GM12878 (cell line): ENCODE measurements at regions not wholly inside any gene's neighbourhood (a gene's known extent, or its start where the extent isn't known, plus 50 kb on each side); places are given as distances from the start of the nearest gene placed in this dataset.

Source experiments
- ATAC-seq: fragments of 200-7000 bp; cut with Tn5 transposase; 3 replicates; pipeline ENCODE4 v1.9.1; 2020; ENCODE audit warnings: mild to moderate bottlenecking, moderate library complexity
- BruUV-seq: library from RNA; stranded (reverse); fragments of 400-500 nt; replicated peaks from 2 replicates; lab custom pipeline; 2021; lab: Mats Ljungman, UMichigan
- CTCF ChIA-PET: fragments of 300-600 bp; sonication (Branson Sonifier 250); formaldehyde crosslinking; extraction: SDS; loops from one replicate; lab custom pipeline; 2021; ENCODE audit warnings: inconsistent platforms; lab: Yijun Ruan, JAX
- POLR2A ChIA-PET: fragments of 350-600 bp; formaldehyde crosslinking; extraction: SDS; loops from one replicate; lab custom pipeline; 2021; ENCODE audit warnings: inconsistent platforms; lab: Charles Lee
- RAD21 ChIA-PET: fragments of 300-600 bp; sonication (Branson Sonifier 250); formaldehyde crosslinking; loops from one replicate; lab custom pipeline; 2023; ENCODE audit warnings: antibody characterized with exemption; ENCODE audit not compliant: unreplicated experiment; lab: Charles Lee
- SMC1A ChIA-PET: fragments of 300-600 bp; sonication (Branson Sonifier 250); formaldehyde crosslinking; loops from one replicate; lab custom pipeline; 2023; ENCODE audit not compliant: unreplicated experiment, uncharacterized antibody; lab: Charles Lee
- DNase-seq: peaks from one replicate; pipeline ENCODE4 v3.0.0-alpha.2; 2011; ENCODE audit warnings: low read depth, low spot score
- FAIRE-seq: peaks from 3 replicates; lab custom pipeline; 2011; peaks lifted over from hg19 to GRCh38; lab: Jason Lieb, UNC
- H2AFZ ChIP-seq: 2 replicates; pipeline ENCODE4 v1.6.0; 2011; ENCODE audit warnings: low read depth, low read length, control low read depth; ENCODE audit not compliant: control insufficient read depth
- H3K27ac ChIP-seq: 2 replicates; pipeline ENCODE4 v1.5.1; 2011; ENCODE audit warnings: control low read depth; ENCODE audit not compliant: control insufficient read depth, insufficient read depth
- H3K27me3 ChIP-seq, 2 experiments: replicated peaks in 1 of 2; 2 replicates each; pipeline versions ENCODE4 v1.6.0 to v1.6.1; 2011; ENCODE audit warnings: low read length in 1 of 2; ENCODE audit not compliant: control insufficient read depth in 2 of 2, insufficient read depth in 2 of 2
- H3K36me3 ChIP-seq, 2 experiments: 2 replicates each; pipeline ENCODE4 v1.5.1; 2011; ENCODE audit warnings: low read length in 1 of 2; ENCODE audit not compliant: control insufficient read depth in 2 of 2, insufficient read depth in 2 of 2
- H3K4me1 ChIP-seq: 2 replicates; pipeline ENCODE4 v1.6.1; 2011; ENCODE audit warnings: mild to moderate bottlenecking, low read length, moderate library complexity, mixed read lengths; ENCODE audit not compliant: control insufficient read depth, insufficient read depth
- H3K4me2 ChIP-seq: 2 replicates; pipeline ENCODE4 v1.6.0; 2011; ENCODE audit warnings: control low read depth; ENCODE audit not compliant: control insufficient read depth, insufficient read depth
- H3K4me3 ChIP-seq: fragments of 200-600 bp; sonication (generic); 2 replicates; pipeline ENCODE4 v1.5.1; 2016
- H3K79me2 ChIP-seq: 2 replicates; pipeline ENCODE4 v1.6.0; 2011; ENCODE audit warnings: low read length; ENCODE audit not compliant: control insufficient read depth, insufficient read depth
- H3K9ac ChIP-seq: 2 replicates; pipeline ENCODE4 v1.8.0; 2011; ENCODE audit warnings: low read length, control low read depth, mixed read lengths; ENCODE audit not compliant: control insufficient read depth, insufficient read depth
- H3K9me3 ChIP-seq: replicated peaks from 3 replicates; pipeline ENCODE4 v1.5.1; 2011; ENCODE audit warnings: mild to moderate bottlenecking, low read length; ENCODE audit not compliant: control insufficient read depth, insufficient read depth
- H4K20me1 ChIP-seq: 2 replicates; pipeline ENCODE4 v1.6.0; 2011; ENCODE audit not compliant: control insufficient read depth, insufficient read depth
- BCLAF1 ChIP-seq: fragments of 450-650 bp; IDR thresholded peaks from 2 replicates; pipeline ENCODE4 v1.6.1; 2017; ENCODE audit warnings: antibody characterized with exemption, mild to moderate bottlenecking, moderate library complexity
- CEBPZ ChIP-seq: fragments of 150-350 bp; IDR thresholded peaks from 2 replicates; pipeline ENCODE4 v1.6.1; 2016; ENCODE audit warnings: low read depth, low read length
- CHD2 ChIP-seq: IDR thresholded peaks from 2 replicates; pipeline ENCODE4 v1.6.1; 2011; ENCODE audit warnings: low read depth, low read length, improper control_type of control experiment, borderline replicate concordance
- MYC ChIP-seq: IDR thresholded peaks from 2 replicates; pipeline ENCODE4 v1.6.1; 2011; ENCODE audit warnings: mild to moderate bottlenecking, low read length, moderate library complexity, inconsistent platforms; ENCODE audit not compliant: insufficient read depth, insufficient replicate concordance, insufficient read length, severe bottlenecking
- NBN ChIP-seq: fragments of 450-650 bp; IDR thresholded peaks from 2 replicates; pipeline ENCODE4 v1.6.1; 2016
- PKNOX1 ChIP-seq: fragments of 450-650 bp; IDR thresholded peaks from 2 replicates; pipeline ENCODE4 v1.6.1; 2016; ENCODE audit warnings: mild to moderate bottlenecking
- RAD51 ChIP-seq: fragments of 450-650 bp; IDR thresholded peaks from 2 replicates; pipeline ENCODE4 v1.6.1; 2016; ENCODE audit warnings: moderate library complexity, mild to moderate bottlenecking, inconsistent platforms
- YBX1 ChIP-seq: fragments of 450-650 bp; IDR thresholded peaks from 2 replicates; pipeline ENCODE4 v1.6.1; 2016; ENCODE audit warnings: antibody characterized with exemption
- ZNF687 ChIP-seq: fragments of 450-650 bp; IDR thresholded peaks from 2 replicates; pipeline ENCODE4 v1.6.1; 2017; ENCODE audit warnings: mild to moderate bottlenecking, moderate library complexity
- WGBS: methylation state at CpG from one replicate; pipeline ENCODE4 v1.1.6; 2016; ENCODE audit warnings: low lambda C conversion rate; ENCODE audit not compliant: insufficient replicate concordance, insufficient coverage; ENCODE audit errors: missing lambda C conversion rate; 5-methylcytosine and 5-hydroxymethylcytosine counted together
- in situ Hi-C: fragments of 300-500 bp; cut with MboI; formaldehyde crosslinking; loops from 9 replicates; pipeline ENCODE4 v1.14.3; 2018; ENCODE audit warnings: mixed read lengths
- intact Hi-C: fragments of 100-400 bp; cut with micrococcal nuclease; formaldehyde crosslinking; loops from one replicate; pipeline ENCODE4 v1.14.2; 2022; ENCODE audit not compliant: unreplicated experiment

GRCh38 chrX:42077675-42078074 lies 154.3 kb upstream of the CASK start:
- no peak for DNase-seq
- no peak for FAIRE-seq
- Histone ChIP-seq H3K27ac (no peak overlapping the region), H3K4me2 (no peak overlapping the region), H3K9ac (no peak overlapping the region), H3K36me3 (no peaks in the 10 kb centered on the region), H3K79me2 (no peaks in the 10 kb centered on the region), H4K20me1 (no peaks in the 10 kb centered on the region), H3K9me3 (no peaks in the 10 kb centered on the region), H3K4me1 (no peaks in the 10 kb centered on the region), H2AFZ (no peak overlapping the region), H3K27me3 (no peaks in the 10 kb centered on the region), H3K4me3 (no peak overlapping the region)
- POLR2A ChIA-PET, result no interaction called here
- in situ Hi-C loops (no loop called here), intact Hi-C loops (no loop called here)
- RAD21 ChIA-PET, result no interaction called here
- no TSS peak for BruUV-seq
- SMC1A ChIA-PET, result no interaction called here
- 31% methylated on average over 1 of the region's 1 CpG for WGBS
- CTCF ChIA-PET, result interaction anchor here (0.7 to 1.7 kb wide), 2 partner anchors 16 to 119 kb away, joined by 3 to 4 read pairs; no protein-coding TSS in a partner anchor
- no peak for ATAC-seq
- TF ChIP-seq RAD51 (no peak), ZNF687 (no peak), MYC (no peak), CHD2 (no peak), CEBPZ (no peak), NBN (no peak), YBX1 (no peak), BCLAF1 (no peak), PKNOX1 (no peak)
